ENCODE measurements at regions not wholly inside any gene's neighbourhood (a gene's known extent, or its start where the extent isn't known, plus 50 kb on each side); places are given as distances from the start of the nearest gene placed in this dataset.
"Not testable (repeated sequence)": the region's sequence is repeated elsewhere in the genome, so short reads cannot be mapped to it uniquely, and the experiment has no call there.

GRCh38 chr6:71056656-71057055 lies 99.8 kb upstream of the B3GAT2 start:
- no peak for DNase-seq

- no peak for DNase-seq
Measured at GRCh38 chr6:71066153-71066552, 109.3 kb upstream of the B3GAT2 start.

- no peak for DNase-seq
Measured at GRCh38 chr6:71067816-71068215, 111.0 kb upstream of the B3GAT2 start.

- DNase-seq = no peak
Measured at GRCh38 chr6:71072508-71072907, 115.6 kb upstream of the B3GAT2 start.

DNA sequence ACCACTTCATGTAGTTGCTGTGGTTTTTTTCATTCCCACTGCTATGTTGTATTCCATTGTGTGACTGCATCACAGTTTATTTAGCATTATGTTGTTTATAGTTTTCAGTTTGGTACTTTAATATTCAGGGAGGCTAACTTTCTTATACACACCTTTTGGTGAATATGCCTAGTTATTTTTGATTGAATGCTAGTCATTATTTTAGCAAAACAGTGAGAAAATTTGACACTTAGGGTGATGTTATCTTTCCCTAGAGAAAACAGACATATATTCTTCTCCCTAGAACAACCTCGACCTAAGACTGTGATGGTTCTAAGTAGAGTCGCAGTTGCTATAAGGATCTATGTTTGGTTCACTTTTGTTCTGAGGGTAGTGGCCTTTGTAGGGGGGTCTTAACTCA lies 120.8 kb upstream of the B3GAT2 start:
- DNase-seq = no peak

DNA sequence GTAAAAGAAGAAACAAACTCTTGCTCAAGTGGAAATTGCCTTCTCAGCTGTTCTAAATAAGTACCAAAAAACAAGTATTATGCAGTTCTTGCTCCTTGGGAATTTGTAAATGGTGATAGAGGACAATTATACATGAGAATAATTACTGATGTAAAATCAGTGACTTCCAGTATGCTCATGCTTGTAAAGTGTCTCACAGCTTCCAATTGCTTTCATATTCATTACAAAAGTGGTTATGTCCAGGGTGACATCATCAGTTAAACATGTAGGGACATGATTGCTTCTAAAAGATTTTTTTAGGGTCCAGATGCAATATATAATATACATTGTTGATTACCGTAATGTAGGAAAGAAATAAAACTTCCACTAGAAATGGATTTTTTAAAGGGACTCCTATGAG lies 122.8 kb upstream of the B3GAT2 start:
- no peak for DNase-seq

GRCh38 chr6:71080133-71080532 lies 123.3 kb upstream of the B3GAT2 start:
- DNase-seq = no peak

- DNase-seq = no peak
Measured at GRCh38 chr6:71080826-71081225, 124.0 kb upstream of the B3GAT2 start.

DNA sequence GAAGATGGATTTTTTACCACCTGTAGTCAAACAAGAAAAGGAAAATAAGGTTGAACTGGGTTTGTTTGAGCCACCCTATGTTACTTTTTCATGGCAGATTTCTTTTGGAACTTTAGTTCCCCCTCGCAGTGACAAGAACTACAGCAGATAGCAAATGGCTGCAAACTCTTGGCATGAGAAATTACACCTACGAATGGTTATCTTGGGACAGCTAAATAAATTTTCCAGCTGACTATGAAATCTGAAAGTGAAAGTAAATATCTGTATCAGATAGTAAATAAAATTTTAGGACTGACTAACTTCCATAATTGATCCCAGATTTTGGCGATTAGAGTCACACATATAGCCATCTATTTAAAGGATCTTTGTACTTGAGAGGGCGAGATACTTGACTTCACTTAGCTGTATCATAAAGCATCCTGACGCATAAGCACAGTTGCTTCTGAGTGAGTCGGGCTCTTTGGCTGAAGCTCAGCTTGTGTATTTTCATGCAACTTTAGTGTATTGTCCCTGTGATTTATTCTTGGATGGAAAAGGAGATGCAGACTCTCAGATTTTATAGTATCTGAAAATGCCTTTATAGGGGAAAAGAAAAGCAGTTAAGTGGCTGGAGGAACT lies 125.3 kb upstream of the B3GAT2 start:
- no peak for DNase-seq

GRCh38 chr6:71083308-71083820 lies 126.5 kb upstream of the B3GAT2 start:
- no peak for DNase-seq

DNA sequence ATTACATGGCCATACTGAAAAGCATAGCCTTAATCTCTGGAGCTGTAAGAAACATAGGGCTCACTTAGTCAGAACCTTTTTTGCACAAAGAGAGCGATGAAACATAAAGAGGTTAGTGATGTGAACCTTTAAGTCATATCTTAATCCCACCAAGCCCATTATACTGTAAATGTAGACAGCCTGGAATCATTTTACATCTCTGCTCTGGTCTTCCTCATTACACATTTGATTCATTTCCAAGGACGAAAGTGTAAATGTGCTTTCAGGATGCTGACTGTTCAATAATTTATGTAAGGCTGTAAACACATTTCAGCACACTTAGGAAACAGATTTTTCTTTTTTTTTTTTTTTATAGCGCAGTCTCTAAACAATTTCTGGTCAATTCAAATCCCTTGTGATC lies 131.3 kb upstream of the B3GAT2 start:
- no peak for DNase-seq

GRCh38 chr6:71090217-71090616 lies 133.4 kb upstream of the B3GAT2 start:
- no peak for DNase-seq

DNA sequence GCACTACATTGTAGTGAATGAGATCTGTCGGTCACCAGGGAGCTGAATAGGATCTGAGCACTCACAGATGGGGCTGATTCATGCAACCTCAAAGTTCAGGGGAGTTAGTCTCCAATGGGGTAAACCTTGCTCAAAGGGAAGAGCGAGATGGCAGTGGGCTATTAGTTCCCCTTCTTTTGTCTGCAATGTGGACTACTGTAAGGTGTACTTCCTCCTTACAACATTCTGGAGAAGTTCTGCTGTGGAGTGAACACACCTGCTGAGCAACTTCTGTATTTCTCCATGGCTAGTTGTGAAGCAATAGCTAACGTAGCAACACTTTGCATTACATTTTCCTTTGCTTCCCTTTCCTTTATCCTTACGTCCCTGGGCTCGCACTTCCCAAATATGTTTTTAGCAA lies 134.3 kb upstream of the B3GAT2 start:
- no peak for DNase-seq

GRCh38 chr6:71091956-71092355 lies 135.1 kb upstream of the B3GAT2 start:
- no peak for DNase-seq

GRCh38 chr6:71097264-71097663 lies 140.4 kb upstream of the B3GAT2 start:
- not testable (repeated sequence) for DNase-seq

GRCh38 chr6:71099649-71100048 lies 142.8 kb upstream of the B3GAT2 start:
- DNase-seq = no peak

DNA sequence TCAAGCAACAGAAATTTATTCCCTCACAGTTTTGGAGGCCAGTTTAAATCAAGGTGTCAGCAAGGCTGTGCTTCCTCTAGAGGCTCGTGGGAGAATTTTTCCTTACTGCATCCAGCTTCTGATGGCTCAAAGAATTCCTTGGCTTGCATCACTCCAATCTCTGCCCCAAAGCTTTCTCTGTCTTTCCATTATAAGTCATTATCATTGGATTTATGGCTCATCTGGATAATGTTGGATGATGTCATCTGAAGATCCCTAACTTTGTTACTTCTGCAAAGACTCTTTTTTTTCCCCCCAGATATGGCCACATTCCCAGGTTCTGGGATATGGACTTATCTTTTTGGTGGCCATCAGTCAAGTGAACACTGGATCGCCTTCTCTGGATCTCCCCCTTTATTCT lies 146.3 kb upstream of the B3GAT2 start:
- DNase-seq = no peak

GRCh38 chr6:71103641-71104040 lies 146.8 kb upstream of the B3GAT2 start:
- DNase-seq = no peak

GRCh38 chr6:71106276-71106675 lies 149.4 kb upstream of the B3GAT2 start:
- no peak for DNase-seq

DNA sequence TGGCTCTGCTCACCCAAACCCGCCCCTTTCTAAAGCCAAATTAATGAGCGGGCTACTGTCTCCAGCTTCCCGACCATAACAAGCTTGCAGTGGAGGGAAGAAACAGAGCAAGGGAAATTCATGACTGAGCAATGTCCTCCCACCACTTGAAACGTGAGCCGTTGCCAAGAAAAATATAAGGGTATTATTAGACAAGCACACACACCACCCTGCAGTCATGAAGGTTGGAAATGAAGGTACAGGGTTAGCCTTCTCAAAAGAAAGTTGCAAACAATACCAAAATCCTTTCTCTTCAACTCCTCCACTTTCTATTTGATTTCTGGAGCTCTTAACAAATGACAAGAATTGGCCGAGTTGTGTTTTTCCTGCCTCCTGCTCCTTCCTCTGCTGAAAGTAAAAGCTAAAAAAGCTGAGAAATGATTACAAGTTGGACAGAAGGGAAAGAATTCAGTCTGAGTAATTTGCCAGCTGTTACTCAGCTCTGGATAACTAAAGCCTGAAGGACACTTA lies 151.1 kb upstream of the B3GAT2 start:
- DNase-seq = no peak

- DNase-seq = no peak
Measured at GRCh38 chr6:71114544-71114943, 157.7 kb upstream of the B3GAT2 start.

DNA sequence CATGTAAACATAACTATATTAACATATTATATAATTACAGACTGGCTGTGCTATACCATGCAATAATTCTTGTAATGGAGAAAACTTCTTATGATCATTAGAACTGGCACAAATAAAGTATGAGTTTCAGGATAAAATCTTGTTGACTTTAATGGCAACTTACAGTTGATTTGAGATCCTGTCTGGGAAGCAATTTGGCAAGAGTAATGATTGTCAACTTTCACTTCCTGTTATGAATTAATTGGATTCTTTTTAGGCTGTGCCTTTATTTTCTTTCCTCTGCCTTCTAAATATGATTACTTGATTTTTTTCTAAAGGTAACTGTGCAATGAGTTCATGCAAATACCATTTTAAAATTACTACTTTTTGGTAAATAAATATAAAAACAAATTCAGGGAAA lies 158.1 kb upstream of the B3GAT2 start:
- no peak for DNase-seq

DNA sequence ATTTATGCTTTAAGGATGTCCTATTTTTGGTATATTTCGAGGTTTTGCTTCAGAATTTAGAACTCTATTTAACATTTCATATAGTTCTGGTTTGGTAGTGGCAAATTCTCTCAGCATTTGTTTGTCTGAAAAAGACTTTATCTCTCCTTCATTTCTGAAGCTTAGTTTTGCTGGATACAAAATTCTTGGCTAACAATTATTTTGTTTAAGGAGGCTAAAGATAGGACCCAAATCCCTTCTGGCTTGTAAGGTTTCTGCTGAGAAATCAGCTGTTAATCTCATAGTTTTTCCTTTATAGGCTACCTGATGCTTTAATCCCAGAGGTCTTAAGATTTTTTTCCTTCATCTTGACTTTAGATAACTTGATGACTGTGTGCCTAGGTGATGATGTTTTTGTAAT lies 162.7 kb upstream of the B3GAT2 start:
- no peak for DNase-seq

GRCh38 chr6:71123051-71123450 lies 165.6 kb upstream of the OGFRL1 start:
- DNase-seq = no peak

GRCh38 chr6:71124340-71124739 lies 164.3 kb upstream of the OGFRL1 start:
- DNase-seq = no peak
